Astrocyte (in vitro differentiated cells and primary cell): ENCODE measurements at regions not wholly inside any gene's neighbourhood (a gene's known extent, or its start where the extent isn't known, plus 50 kb on each side); places are given as distances from the start of the nearest gene placed in this dataset.

Source experiments
- DNase-seq: peaks from one replicate; pipeline ENCODE4 v3.0.0-alpha.2; 2010; ENCODE audit warnings: low read depth
- FAIRE-seq: peaks from 2 replicates; lab custom pipeline; 2011; peaks lifted over from hg19 to GRCh38; lab: Jason Lieb, UNC
- H2AFZ ChIP-seq: 2 replicates; pipeline ENCODE4 v1.6.0; 2012; ENCODE audit warnings: low read depth, low read length, inconsistent platforms
- H3K27ac ChIP-seq: 2 replicates; pipeline ENCODE4 v1.5.1; 2011; ENCODE audit warnings: low read depth, low read length, inconsistent platforms
- H3K27me3 ChIP-seq: 2 replicates; pipeline ENCODE4 v1.6.0; 2011; ENCODE audit warnings: low read length, inconsistent platforms; ENCODE audit not compliant: insufficient read depth
- H3K36me3 ChIP-seq: 2 replicates; pipeline ENCODE4 v1.5.1; 2011; ENCODE audit warnings: low read length, inconsistent platforms; ENCODE audit not compliant: insufficient read depth
- H3K4me1 ChIP-seq: 2 replicates; pipeline ENCODE4 v1.5.1; 2011; ENCODE audit warnings: low read length, inconsistent platforms; ENCODE audit not compliant: insufficient read depth
- H3K4me2 ChIP-seq: 2 replicates; pipeline ENCODE4 v1.6.0; 2012; ENCODE audit warnings: low read length, inconsistent platforms
- H3K4me3 ChIP-seq: 2 replicates; pipeline ENCODE4 v1.5.1; 2011; ENCODE audit warnings: low read depth, mild to moderate bottlenecking, low read length, inconsistent platforms; ENCODE audit not compliant: insufficient read depth
- H3K79me2 ChIP-seq: 2 replicates; pipeline ENCODE4 v1.6.0; 2012; ENCODE audit warnings: mild to moderate bottlenecking, low read length, inconsistent platforms; ENCODE audit not compliant: insufficient read depth
- H3K9ac ChIP-seq: 2 replicates; pipeline ENCODE4 v1.6.0; 2012; ENCODE audit warnings: mild to moderate bottlenecking, low read length, inconsistent platforms
- H3K9me3 ChIP-seq: 2 replicates; pipeline ENCODE4 v1.5.1; 2012; ENCODE audit warnings: low read depth, mild to moderate bottlenecking, low read length, inconsistent platforms; ENCODE audit not compliant: insufficient read depth
- H4K20me1 ChIP-seq: 2 replicates; pipeline ENCODE4 v1.6.0; 2012; ENCODE audit warnings: low read length, inconsistent platforms; ENCODE audit not compliant: insufficient read depth
- H3K27ac Mint-ChIP-seq: one replicate; pipeline ENCODE4 v1.8.0; 2021; ENCODE audit warnings: mild to moderate bottlenecking, mixed read lengths; ENCODE audit not compliant: unreplicated experiment
- H3K27me3 Mint-ChIP-seq: one replicate; pipeline ENCODE4 v1.8.0; 2021; ENCODE audit warnings: low read depth, mixed read lengths; ENCODE audit not compliant: unreplicated experiment
- H3K36me3 Mint-ChIP-seq: one replicate; pipeline ENCODE4 v1.8.0; 2021; ENCODE audit warnings: low read depth, mixed read lengths; ENCODE audit not compliant: unreplicated experiment
- H3K4me1 Mint-ChIP-seq: one replicate; pipeline ENCODE4 v1.8.0; 2021; ENCODE audit warnings: low read depth, mixed read lengths; ENCODE audit not compliant: unreplicated experiment
- H3K4me3 Mint-ChIP-seq: one replicate; pipeline ENCODE4 v1.8.0; 2021; ENCODE audit warnings: mild to moderate bottlenecking, moderate library complexity, mixed read lengths; ENCODE audit not compliant: unreplicated experiment
- H3K9me3 Mint-ChIP-seq: one replicate; pipeline ENCODE4 v1.8.0; 2021; ENCODE audit warnings: mild to moderate bottlenecking, mixed read lengths; ENCODE audit not compliant: unreplicated experiment
- CTCF ChIP-seq: IDR thresholded peaks from 2 replicates; pipeline ENCODE4 v1.5.1; 2011; ENCODE audit warnings: low read depth, mild to moderate bottlenecking, inconsistent platforms, low read length, moderate library complexity; ENCODE audit not compliant: insufficient read depth
- EZH2 ChIP-seq: IDR thresholded peaks from 2 replicates; pipeline ENCODE4 v1.6.1; 2012; ENCODE audit warnings: mild to moderate bottlenecking, low read length, inconsistent platforms; ENCODE audit not compliant: insufficient read depth

DNA sequence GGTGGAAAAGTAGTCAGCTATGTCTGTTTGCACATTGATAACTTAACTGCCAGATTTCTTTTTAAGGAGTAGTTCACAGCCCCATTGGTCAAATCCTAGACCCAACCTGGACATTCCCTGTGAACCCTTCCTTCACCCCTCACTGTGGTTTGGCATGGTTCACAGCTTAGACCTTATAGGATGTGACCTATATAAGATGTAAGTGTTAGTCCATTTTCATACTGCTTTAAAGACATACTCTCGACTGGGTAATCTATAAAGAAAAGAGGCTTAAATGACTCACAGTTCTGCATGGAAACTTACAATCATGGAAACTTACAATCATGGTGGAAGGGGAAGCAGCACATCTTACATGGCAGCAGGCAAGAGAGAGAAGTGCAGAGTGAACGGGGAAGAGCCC, 1066.2 kb downstream of the TTLL7 start:
- no peaks in the 10 kb centered on the region for H3K4me1 Mint-ChIP-seq
- H3K4me1 ChIP-seq = no peaks in the 10 kb centered on the region
- H3K27me3 ChIP-seq = no peaks in the 10 kb centered on the region
- no peak overlapping the region for H2AFZ ChIP-seq
- no peak overlapping the region for H3K4me2 ChIP-seq
- H3K27me3 Mint-ChIP-seq = no peaks in the 10 kb centered on the region
- H3K36me3 Mint-ChIP-seq = no peaks in the 10 kb centered on the region
- no peak overlapping the region for H3K4me3 Mint-ChIP-seq
- H4K20me1 ChIP-seq = no peaks in the 10 kb centered on the region
- DNase-seq (no peak), FAIRE-seq (no peak)
- no peaks in the 10 kb centered on the region for H3K9me3 Mint-ChIP-seq
- H3K4me3 ChIP-seq = no peak overlapping the region
- H3K27ac ChIP-seq = no peak overlapping the region
- H3K79me2 ChIP-seq = no peaks in the 10 kb centered on the region
- no peak for TF ChIP-seq EZH2
- no peak for TF ChIP-seq CTCF
- H3K9ac ChIP-seq = no peak overlapping the region
- H3K36me3 ChIP-seq = no peaks in the 10 kb centered on the region
- no peaks in the 10 kb centered on the region for H3K9me3 ChIP-seq
- no peak overlapping the region for H3K27ac Mint-ChIP-seq

- no peaks in the 10 kb centered on the region for H3K79me2 ChIP-seq
- H3K9me3 ChIP-seq = no peaks in the 10 kb centered on the region
- no peak for DNase-seq
- no peaks in the 10 kb centered on the region for H3K4me1 ChIP-seq
- Mint-ChIP-seq H3K27me3 (no peaks in the 10 kb centered on the region), H3K9me3 (no peaks in the 10 kb centered on the region), H3K36me3 (no peaks in the 10 kb centered on the region), H3K4me3 (no peak overlapping the region), H3K27ac (no peak overlapping the region), H3K4me1 (no peaks in the 10 kb centered on the region)
- H2AFZ ChIP-seq = no peak overlapping the region
- no peak overlapping the region for H3K4me2 ChIP-seq
- FAIRE-seq = no peak
- TF ChIP-seq EZH2 (no peak), CTCF (no peak)
- H3K27ac ChIP-seq = no peak overlapping the region
- H3K36me3 ChIP-seq = no peaks in the 10 kb centered on the region
- no peak overlapping the region for H3K9ac ChIP-seq
- H3K4me3 ChIP-seq = no peak overlapping the region
- no peaks in the 10 kb centered on the region for H4K20me1 ChIP-seq
- H3K27me3 ChIP-seq = no peaks in the 10 kb centered on the region
Observed at GRCh38 chr1:82932207-82932606, 1066.7 kb downstream of the TTLL7 start.

GRCh38 chr1:82931006-82931405, 1067.9 kb downstream of the TTLL7 start:
- Mint-ChIP-seq H3K27ac (no peak overlapping the region), H3K4me3 (no peak overlapping the region), H3K4me1 (no peaks in the 10 kb centered on the region), H3K36me3 (no peaks in the 10 kb centered on the region), H3K27me3 (no peaks in the 10 kb centered on the region), H3K9me3 (no peaks in the 10 kb centered on the region)
- Histone ChIP-seq H3K79me2 (no peaks in the 10 kb centered on the region), H3K27ac (no peak overlapping the region), H2AFZ (no peak overlapping the region), H3K9ac (no peak overlapping the region), H3K4me1 (no peaks in the 10 kb centered on the region), H3K9me3 (no peaks in the 10 kb centered on the region), H3K36me3 (no peaks in the 10 kb centered on the region), H3K4me3 (no peak overlapping the region), H4K20me1 (no peaks in the 10 kb centered on the region), H3K27me3 (no peaks in the 10 kb centered on the region), H3K4me2 (no peak overlapping the region)
- no peak for TF ChIP-seq CTCF
- FAIRE-seq = no peak
- DNase-seq = no peak
